GM03348 (cell line): ENCODE measurements at regions not wholly inside any gene's neighbourhood (a gene's known extent, or its start where the extent isn't known, plus 50 kb on each side); places are given as distances from the start of the nearest gene placed in this dataset.
"Not testable (repeated sequence)": the region's sequence is repeated elsewhere in the genome, so short reads cannot be mapped to it uniquely, and the experiment has no call there.

Experiments used
- DNase-seq: peaks from one replicate; pipeline ENCODE4 v3.0.0; 2012; ENCODE audit warnings: low spot score

- DNase-seq = no peak
Measured at GRCh38 chr7:12987238-12987637, 299.8 kb downstream of the ARL4A start.

DNA sequence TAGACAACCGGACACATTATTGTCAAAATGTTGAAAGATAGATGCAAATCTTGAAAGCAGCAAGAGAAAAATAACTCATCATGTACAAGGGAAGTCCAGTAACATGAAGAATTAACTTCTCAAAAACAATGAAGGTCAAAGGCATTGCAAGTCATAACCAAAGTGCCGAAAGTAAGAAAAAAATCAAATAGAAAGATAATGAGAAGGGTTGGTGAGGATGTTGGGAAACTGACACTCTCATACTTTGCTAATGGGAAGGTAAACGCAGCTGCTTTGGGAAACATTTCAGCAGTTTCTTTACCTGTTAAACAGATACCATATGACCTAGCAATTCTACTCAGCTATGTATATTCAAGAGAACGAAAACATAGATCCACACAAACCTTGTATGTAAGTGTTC lies 303.0 kb downstream of the ARL4A start:
- DNase-seq = no peak

DNA sequence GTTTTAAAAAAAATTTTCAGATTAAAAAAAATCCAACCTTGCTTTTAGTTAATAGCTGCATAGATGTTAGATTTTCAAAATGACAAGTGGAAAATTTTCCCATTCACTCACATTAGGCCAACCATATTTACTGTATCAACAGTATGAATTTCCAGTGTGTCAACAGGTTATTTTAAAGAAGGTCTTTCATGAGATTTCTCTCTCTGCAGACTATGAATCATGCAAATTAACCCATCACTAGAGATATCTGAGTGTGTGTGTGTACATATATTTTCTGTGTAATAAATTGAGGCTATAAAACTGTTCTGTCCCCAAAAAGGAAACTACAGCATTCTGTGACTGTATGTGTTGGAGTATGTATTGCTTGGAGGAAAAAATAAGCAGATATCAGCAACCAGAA lies 305.6 kb downstream of the ARL4A start:
- DNase-seq = no peak

GRCh38 chr7:12995912-12996469 lies 308.6 kb downstream of the ARL4A start:
- no peak for DNase-seq

DNA sequence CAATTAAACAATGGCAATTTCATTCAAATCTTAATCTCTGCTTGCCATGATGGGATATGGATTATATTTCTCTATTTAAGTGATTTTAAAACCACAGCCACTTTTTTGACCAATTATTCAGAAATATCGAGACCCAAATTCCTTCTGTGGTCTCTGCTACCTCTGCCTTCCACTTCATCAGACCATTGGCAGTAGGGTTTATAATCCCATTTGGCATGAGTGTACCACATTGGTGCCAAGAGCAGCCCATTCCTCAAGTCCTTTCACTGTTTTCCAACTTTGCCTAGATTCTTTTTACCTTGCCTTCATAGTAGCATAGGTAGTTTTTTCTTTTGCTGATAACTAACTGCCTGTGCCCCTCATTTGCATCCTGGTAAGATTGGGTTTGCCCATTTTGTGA lies 319.9 kb downstream of the ARL4A start:
- DNase-seq = no peak

GRCh38 chr7:13009517-13009916 lies 322.1 kb downstream of the ARL4A start:
- DNase-seq = no peak

GRCh38 chr7:13014011-13014410 lies 326.6 kb downstream of the ARL4A start:
- no peak for DNase-seq

- DNase-seq = no peak
Measured at GRCh38 chr7:13016036-13016581, 328.7 kb downstream of the ARL4A start.

GRCh38 chr7:13016592-13017332 lies 329.3 kb downstream of the ARL4A start:
- DNase-seq = no peak

- peak; percentile 22 for DNase-seq
Measured at GRCh38 chr7:13017333-13017857, 330.0 kb downstream of the ARL4A start.

- DNase-seq = no peak
Measured at GRCh38 chr7:13017881-13018280, 330.4 kb downstream of the ARL4A start.

GRCh38 chr7:13021566-13022300 lies 334.3 kb downstream of the ARL4A start:
- no peak for DNase-seq

DNA sequence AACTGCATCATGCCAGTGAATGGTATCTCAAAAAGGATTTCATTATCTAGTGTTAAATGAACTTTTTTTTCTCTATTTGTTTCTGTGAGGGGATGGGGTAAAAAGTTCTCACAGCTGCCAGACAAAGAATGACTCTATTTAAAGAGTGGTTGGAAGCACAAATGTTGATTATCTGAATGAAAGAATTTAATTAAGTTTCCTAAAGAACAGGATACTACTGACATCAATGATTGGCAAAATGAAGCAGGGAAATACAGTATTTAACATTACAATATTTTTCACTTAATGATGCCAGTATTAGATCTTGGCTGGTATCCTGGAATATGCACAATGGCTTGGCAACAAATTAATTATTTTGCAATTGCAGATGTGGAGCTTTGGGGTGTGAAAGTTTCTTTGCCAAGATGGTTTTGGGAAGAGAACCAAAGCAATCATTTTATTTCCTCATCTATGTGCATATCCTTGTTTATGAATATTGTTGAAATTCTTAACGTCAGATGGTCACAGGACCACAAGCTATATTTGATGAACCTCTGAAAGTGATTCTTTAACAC lies 336.8 kb downstream of the ARL4A start:
- peak; percentile 33 for DNase-seq

DNA sequence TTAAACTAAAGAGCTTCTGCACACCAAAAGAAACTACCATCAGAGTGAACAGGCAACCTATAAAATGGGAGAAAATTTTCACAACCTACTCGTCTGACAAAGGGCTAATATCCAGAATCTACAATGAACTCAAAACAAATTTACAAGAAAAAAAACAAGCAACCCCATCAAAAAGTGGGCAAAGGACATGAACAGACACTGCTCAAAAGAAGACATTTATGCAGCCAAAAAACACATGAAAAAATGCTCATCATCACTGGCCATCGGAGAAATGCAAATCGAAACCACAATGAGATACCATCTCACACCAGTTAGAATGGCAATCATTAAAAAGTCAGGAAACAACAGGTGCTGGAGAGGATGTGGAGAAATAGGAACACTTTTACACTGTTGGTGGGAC lies 337.6 kb downstream of the ARL4A start:
- DNase-seq = not testable (repeated sequence)

GRCh38 chr7:13027321-13027720 lies 339.9 kb downstream of the ARL4A start:
- DNase-seq = no peak

GRCh38 chr7:13028036-13028824 lies 340.8 kb downstream of the ARL4A start:
- DNase-seq = no peak

DNA sequence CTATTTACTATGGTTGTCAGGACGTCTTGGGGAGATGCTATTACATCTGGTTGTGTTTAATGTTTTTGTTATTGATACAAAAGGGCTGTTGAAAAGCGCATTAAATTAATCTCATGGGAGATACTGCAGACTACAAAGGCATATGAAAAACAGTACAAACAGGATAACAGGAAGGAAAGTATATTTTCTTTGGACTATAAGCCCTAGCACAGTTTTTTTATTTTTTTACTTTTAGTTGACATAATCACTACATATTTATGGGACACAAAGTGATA lies 341.3 kb downstream of the ARL4A start:
- no peak for DNase-seq

DNA sequence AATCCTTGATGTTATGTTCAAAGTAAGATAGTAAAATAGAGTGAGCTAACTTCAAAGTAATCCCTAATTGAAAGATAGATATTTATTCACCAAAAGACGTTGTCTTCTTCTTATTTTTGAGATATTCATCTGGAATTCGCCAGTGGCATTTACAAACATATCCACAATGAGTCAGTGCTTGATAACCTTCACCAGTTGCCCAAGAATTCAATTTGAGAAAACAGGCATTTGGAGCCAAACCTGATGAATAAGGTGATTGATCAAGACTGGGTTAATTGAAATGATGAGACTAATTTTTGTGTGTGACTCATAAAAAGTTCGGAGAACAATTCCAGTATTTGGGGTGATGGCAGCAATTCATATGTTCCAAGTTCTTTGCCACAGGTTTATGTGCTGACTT lies 344.0 kb downstream of the ARL4A start:
- peak; percentile 9 for DNase-seq

- DNase-seq = no peak
Measured at GRCh38 chr7:13032084-13032483, 344.7 kb downstream of the ARL4A start.

DNA sequence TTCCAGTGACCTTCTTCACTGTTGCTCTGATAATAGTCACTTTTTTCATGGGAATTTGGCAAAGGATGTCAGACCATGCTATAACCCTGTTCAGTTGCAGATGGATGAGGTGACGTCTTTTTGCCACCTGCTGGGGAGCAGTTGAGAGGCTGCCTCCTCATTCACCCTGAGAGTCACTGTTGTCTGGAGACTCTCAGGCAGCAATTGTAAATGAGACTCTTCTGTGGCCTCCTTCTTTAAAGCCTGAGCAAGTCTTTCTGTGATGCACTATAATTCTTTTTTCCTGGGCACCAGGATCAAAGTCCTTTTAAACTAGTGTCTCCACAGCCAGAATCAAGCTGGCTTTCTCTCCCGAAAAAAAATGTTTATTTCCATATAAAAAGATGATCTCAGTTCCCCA lies 345.1 kb downstream of the ARL4A start:
- no peak for DNase-seq

DNA sequence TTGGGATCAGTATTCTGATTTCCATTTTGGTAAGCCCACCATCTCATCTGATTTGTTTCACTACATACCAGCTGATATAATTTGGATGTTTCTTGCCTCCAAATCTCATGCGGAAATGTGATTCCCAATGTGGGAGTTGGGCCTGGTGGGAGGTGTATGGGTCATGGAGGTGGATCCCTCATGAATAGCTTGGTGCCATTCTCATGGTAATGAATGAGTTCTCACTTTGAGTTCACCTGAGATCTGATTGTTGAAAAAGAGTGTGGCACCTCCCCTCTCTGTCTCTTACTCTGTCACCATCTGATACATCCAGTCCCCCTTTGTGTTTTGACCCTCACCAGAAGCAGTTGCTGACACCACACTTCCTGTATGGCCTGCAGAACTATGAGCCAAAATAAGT lies 347.3 kb downstream of the ARL4A start:
- no peak for DNase-seq

GRCh38 chr7:13035233-13035632 lies 347.8 kb downstream of the ARL4A start:
- DNase-seq = no peak
